ENCODE measurements at regions not wholly inside any gene's neighbourhood (a gene's known extent, or its start where the extent isn't known, plus 50 kb on each side); places are given as distances from the start of the nearest gene placed in this dataset.

DNA sequence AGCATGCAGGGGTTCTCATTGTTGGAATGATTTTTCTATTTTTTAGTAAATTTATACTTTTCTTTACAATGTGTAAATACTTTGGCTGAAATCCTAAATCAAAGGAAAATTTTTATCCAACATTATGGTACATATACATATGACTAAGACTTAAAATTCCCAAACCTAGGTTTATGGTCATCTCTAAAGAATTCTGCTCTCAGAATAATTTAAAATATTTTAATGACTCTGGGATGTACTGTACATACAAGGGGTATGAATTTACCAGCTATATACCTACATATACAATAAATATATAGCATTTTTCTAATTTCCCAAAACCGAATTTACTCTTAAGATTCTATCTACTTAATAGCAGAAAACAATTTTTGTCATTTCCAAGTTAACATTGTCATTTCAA, 137.9 kb upstream of the POU1F1 start:
- no peak for DNase-seq (ENCODE audit: low read depth)

DNA sequence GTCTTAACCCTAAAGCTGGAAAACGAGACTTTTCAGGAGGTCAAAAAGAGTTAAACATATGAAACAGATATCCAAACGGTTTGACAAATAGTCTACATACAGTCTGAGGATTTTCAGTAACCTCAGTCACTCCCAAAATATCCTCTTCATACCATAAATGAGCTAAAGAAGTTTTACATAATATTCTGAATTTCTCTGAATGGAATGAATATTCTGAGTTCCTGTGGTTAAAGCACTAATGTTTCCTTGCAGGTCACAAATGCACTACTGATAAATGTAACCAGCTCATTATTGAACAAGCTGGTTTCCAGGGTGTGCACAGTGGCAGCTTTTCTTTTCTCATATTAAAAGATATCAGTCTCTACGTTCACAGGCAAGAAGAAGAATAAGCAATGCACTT, 137.4 kb upstream of the POU1F1 start:
- DNase-seq (ENCODE audit: low read depth): no peak

DNA sequence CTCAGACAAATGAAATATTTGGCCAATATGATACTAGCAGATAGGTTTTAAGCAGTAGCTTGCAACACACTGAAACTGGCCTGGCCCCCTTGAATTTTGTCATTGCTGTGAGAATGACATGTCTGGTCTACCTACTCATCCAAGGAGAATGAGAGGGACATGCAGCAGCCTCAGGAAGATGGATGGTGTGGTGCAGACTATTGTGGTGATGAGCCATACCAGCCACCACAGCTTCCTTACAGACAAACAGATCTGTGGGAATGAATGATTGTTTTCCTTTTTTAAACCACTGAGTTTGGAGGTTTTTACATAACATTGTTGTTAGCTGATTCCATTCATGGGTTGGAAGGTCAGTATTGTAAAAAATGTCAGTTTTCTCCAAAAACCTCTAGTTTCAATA, 133.7 kb upstream of the POU1F1 start:
- DNase-seq (ENCODE audit: low read depth): peak; percentile 43

DNA sequence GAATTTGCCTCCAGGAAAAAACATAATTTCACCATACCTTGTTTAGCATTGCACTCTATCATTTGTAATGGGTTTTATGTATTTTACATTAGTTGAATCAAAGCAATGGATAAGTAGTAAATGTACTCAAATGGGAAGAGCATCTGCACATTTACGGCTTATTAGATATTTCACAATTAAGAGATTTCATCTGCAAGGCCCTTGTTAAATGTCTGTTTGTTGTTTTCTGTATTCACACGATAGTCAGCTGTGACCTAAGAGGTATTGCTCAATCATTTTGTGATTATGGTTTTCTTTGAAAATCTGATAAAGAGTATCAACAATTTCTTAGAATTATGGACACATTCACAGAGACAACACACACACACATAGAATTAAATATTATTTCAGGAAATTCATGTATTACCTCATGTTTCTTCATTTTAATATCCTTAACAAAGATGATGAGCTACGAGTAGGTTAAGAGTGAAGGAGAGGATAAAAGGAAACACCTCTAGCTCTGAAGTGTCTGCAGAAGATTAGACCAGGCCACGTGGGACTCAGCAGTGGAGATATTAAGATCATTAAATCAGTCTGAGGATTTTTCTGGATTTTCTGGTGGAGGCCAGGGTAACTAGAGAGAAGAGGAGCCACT, 121.9 kb upstream of the POU1F1 start:
- DNase-seq (ENCODE audit: low read depth): no peak

DNA sequence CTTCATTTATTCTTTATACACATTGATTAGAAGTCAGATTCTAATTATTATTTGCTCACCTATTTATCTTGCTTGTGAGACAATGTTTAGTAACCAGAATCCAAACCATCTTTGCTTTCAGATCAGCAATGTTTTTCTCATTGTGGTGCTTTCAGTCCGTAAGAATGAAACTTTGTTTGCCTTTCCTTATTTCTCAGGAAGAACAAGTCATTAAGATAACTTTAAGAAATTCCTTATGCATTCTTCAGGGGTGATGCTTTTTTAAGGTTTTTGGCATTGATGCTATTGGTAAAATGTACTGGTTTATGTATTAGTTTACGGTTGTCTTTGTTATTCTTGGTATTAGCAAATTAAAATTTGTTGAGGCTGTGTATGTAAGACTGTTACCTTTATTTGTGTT, 120.8 kb upstream of the POU1F1 start:
- DNase-seq (ENCODE audit: low read depth): peak; percentile 6

DNA sequence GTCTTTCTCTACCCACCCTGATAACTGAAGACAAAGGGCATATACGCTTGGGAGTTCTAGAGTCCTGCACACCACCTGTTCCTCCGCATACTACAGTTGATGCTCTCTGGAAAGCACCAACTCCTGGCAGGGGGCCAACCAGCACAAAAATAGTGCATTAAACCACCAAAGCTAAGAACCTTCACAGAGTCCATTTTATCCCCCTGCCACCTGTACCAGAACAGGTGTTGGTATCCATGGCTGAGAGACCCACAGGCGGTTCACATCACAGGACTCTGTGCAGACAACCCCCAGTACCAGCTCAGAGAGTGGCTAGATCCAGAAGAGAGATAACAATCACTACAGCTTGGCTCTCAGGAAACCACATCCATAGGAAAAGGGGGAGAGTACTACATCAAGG, 114.4 kb upstream of the POU1F1 start:
- no peak for DNase-seq (ENCODE audit: low read depth)

DNA sequence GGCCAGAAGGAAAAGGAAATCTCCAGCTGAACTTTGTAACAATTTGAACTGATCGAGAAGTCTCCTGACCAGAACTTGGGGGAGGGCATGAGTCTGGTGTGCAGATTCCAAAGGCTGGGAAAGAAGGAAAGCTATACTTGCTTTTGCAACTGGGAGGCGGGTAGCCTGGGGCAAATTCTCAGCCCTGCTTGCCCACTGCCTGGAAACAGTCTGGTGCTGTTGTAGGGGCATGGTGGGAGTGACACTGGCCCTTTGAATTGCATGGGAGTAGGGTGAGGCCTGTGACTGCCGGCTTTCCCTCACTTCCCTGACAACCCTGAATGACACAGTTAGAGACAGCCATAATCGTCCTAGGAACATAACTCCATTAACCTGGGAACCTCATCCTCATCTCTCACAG, 114.0 kb upstream of the POU1F1 start:
- DNase-seq (ENCODE audit: low read depth): no peak

DNA sequence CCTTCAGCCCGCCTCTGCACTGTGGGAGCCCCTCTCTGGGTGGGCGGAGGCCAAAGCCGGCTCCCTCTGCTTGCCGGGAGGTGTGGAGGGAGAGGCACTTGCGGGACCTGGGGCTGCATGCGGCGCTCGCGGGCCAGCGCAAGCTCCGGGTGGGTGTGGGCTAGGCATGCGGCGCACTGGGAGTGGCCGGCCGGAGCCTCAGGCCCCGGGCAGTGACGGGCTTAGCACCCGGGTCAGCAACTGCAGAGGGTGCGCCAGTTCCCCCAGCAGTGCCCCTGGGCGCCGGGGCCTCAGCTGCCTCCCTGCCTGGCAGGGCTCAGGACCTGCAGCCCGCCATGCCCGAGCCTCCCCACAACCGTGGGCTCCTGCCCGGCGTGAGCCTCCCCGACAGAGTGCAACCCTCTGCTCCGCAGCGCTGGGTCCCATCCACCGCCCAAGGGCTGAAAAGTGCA, 98.9 kb upstream of the POU1F1 start:
- DNase-seq (ENCODE audit: low read depth): no peak

DNA sequence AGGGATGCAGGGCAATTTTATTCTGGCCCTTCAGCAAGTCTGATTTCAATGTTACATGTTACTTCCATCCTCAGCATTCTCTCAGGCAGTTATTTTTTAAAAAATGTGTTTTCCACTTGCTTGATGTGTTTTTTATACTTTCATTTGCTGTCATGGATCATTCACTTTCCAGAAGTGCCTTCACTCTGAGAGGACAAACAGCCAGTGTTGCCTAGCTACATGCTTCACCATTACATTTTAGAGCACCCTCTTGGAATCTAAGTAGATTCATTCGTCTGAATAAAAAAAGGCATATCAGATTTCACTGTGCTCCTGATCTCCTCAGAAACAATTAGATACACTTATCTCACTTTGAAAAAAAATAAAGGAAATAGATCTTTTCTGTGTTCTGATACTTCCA, 93.6 kb upstream of the POU1F1 start:
- no peak for DNase-seq (ENCODE audit: low read depth)

DNA sequence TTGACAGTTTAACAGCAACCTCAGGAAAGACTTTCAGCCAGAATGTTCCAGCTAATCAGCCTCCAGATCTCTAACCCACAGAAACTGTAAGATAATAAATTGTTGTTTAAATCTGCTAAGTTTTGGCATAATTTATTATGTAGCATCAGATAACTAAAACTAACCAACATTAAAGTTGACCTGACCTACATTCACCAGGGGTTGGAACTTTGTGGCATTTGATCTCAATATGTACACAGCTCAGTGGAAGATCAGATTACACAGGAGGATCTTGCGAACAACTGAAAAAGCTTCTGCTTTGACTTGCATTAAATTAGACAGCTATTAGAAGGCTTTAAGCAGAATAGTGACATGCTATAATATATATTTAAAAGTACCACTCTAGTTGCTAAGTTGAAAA, 91.4 kb upstream of the POU1F1 start:
- no peak for DNase-seq (ENCODE audit: low read depth)

DNA sequence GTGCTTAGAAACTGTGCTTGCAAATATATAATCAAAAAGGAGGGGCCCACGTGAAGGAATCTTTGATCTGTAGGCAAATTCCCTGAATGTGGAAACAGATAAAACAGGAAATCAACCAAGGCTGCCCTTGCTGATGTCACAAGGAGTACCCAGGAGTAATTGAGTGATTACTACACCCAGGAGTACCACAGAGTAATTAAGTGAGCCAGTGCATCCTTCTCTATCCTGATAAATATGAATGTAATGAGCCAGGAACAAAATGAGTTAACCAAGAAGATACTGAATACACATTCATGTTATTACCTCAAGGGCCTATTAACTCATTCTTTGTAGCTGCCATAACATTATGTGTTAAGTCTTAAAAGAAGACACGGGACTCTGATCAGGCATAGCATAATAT, 87.3 kb upstream of the POU1F1 start:
- DNase-seq (ENCODE audit: low read depth): no peak

DNA sequence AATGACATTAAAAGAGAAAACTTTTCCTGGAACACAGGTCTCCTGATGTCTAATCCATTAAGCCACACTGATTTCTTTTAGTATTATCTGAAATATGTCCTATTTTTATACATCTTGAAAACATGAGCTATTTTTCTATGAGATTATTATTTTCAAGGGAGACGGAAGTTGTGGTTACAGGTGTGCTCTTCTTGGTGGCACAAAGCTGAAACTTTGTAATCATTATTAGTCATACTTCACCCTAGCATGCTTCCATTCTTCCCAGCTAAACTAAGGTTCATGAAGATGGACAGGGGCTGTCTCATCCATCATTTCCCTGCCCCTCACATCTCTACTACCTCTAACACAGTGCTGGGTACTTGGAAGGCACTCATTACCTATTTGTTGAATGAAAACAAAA, 85.6 kb upstream of the POU1F1 start:
- no peak for DNase-seq (ENCODE audit: low read depth)

DNA sequence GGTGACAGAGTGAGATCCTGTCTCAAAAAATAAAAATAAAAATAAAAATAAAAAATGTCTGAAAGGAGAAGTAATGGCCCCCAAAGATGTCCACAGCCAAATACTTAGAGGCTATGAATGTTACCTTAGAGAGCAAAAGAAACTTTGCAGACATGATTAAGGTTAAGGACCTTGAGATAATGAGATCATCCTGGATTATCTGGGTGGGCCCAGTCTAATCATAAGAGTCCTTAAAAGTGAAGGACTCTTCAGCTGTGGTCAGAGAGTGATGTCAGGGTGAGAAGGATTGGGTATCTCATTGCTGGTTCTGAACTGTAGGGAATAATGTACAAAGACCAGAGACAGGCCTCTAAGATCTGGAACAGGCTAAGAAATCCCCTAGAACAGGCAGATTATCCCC, 84.9 kb upstream of the POU1F1 start:
- DNase-seq (ENCODE audit: low read depth): no peak

DNA sequence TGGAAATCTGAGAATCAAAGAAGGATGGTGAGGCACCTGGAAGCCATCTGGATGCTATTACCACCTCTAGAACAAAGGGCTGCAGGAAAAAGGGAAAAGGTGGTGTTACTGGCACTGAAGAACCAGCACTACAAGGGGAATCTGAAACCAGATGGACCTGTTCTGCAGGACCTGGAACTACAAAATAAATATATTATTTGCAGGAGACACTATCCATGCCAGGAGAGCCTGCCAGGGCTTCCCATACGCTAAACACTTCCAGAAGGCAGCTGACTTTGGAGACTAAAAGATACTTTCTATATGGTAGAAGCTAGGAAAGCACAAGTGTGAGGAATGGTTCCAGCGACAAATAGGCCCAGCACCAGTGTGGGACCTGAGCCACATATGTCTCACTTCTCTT, 83.4 kb upstream of the POU1F1 start:
- no peak for DNase-seq (ENCODE audit: low read depth)

DNA sequence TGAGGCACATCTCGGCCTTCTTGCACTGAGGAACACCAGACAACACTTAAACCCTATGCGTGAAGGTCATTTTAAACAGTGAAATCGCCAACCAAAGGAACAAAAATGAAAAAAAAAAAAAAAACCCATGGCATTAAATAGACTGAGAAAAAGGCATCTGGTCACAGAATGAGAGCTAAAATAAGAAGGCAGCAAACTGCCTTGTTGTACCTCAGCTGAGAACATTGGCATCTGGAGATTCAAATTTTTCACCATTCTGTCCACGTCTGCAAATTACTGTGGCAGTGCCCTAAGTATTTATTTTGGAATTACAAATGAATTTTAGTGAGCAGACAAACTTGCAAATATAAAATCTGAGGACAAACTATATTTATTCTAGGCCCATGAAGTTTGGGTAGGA, 82.6 kb upstream of the POU1F1 start:
- DNase-seq (ENCODE audit: low read depth): no peak

DNA sequence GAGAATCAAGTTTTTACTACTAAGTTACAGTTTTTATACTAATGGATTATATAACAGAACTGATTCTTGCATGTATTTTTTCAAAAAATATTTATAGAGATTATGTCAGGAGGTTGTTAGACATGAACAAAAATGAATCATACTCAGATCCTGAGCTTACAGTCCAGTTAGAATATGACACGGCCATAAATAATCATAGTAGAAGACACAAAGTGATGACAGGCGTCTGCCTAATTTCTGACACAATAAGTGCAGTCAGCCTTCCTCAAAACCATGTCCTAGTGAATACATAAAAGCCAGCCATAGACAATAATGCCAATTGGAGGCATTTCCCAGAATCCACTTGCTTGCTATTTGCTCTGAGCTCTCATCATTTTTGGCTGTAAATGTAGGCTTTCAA, 81.7 kb upstream of the POU1F1 start:
- DNase-seq (ENCODE audit: low read depth): no peak

DNA sequence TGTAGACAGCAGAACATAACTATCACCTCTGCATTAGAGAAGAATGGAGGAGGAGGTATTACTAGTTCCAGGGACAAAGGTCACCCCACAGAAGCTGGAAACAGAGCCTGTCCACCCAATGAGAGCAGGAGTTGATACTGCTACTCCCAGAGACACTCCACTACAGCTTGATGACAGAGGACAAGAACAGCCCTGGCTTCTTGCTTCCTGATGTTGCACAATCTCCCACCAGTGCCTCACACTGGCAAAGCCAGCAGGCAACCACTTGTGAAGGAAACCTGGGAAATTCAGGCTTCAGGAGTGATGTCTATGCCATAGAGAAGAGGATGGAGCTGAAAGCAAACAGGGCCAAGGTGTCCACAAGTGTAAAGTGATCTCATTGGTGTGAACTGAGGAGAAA, 78.0 kb upstream of the POU1F1 start:
- DNase-seq (ENCODE audit: low read depth): no peak

DNA sequence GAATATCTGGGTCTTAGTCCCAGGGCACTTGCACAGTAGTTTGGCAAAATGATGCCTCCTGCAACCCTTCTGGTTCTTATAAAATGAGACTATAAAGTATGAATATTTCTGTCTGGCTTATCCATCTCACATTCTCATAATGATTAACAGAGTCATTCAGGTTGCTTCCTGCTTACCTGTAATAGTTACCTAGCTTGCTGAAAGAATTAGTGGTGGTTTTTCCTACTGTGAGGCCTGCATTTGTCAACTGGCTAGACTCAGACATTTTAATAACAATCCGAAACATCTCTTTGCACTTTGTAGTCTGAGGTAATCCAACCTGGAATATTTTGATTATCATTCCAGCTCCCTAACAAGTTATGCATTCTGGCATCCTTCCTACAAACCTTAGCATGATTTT, 75.6 kb upstream of the POU1F1 start:
- no peak for DNase-seq (ENCODE audit: low read depth)

DNA sequence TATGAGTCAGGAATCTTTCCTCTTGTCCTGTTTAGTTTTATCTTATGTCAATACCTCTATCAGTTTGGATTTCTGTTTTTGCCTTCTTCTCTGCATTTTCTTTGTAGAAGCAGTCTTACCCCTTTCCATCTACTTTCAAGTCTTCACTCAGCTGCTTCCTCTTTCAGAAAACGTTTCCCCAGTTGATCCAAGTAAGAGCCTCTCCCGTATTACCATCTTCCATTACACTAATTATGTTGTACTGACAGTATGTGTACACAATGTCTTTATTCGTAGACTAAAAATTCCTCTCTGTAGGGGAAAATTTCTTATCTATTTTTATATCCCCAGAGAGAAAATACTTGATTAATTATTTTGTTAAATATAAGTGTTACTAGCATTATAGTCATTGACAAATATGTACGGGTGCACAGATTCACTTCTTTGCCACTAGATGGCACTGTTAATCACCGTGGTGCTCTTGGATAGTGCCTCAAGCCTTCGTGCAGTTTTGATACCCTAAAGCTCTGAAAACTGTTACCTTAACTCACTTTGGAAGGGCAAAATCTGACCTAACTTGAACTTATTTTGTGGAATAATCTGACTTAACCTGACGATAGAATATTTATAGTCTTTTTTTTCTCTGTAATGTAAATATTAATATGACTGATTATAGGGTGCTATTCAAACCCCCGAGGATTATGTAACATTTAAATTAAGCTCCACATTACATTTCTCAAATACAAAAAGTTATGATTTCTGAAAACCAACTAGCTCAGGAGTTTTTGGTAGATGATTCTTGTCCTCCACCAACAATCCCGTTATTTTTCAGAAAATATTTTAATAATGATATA, 74.2 kb upstream of the POU1F1 start:
- peak; percentile 6 for DNase-seq (ENCODE audit: low read depth)

DNA sequence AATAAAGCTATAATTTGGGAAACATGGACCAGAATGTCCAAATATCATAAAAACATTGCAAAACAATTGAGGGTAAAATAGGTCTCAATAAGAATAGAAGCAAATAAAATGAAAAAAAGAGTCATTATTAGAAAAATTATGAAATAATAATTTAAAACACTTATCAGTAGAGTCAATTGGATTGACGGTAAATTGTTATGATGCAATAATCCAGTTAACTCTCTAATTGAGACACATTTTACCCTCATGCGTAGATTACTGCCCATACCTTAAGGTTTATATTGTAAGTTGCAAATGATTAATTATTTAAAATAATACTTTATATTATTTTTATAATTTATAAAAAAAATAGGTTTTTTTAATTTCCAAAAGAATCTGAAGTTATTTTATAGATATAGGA, 73.4 kb upstream of the POU1F1 start:
- DNase-seq (ENCODE audit: low read depth): no peak

DNA sequence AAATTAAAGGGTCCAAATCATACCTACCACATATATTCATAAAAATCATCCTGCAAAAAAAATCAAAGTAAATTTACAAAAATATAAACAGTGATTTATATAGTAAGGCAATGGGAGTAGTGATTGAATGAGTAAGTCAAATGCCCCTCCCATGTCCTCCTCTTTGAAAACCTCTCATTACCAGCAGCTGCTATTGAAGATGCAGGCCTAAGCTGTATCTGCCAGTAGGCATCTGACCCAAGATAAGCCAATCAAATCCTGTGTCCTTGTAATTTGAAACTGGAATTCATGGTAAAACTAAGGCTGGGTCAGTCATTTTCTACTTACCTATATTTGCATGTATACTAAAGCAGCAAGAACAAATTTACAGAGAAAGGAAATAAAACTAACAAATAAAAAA, 60.4 kb upstream of the POU1F1 start:
- DNase-seq (ENCODE audit: low read depth): no peak

DNA sequence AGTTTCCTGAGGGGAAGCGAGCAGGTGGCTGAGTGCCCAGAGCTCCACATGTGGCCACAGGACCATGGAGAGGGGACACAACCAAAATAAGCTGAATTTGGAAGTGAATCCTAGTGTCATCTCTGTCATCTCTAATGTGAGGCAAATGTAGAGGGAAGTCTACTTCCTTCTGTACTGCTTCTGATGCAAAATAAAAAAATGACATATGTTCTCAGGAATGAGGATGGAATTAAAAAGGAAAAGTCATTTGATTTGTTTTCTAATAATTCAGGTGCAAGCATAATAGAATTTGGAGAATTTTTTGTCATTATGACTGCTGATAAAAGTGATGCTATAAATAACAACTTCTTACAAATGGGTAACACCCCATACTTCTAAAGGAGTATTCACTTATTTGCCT, 59.5 kb upstream of the POU1F1 start:
- DNase-seq (ENCODE audit: low read depth): no peak

DNA sequence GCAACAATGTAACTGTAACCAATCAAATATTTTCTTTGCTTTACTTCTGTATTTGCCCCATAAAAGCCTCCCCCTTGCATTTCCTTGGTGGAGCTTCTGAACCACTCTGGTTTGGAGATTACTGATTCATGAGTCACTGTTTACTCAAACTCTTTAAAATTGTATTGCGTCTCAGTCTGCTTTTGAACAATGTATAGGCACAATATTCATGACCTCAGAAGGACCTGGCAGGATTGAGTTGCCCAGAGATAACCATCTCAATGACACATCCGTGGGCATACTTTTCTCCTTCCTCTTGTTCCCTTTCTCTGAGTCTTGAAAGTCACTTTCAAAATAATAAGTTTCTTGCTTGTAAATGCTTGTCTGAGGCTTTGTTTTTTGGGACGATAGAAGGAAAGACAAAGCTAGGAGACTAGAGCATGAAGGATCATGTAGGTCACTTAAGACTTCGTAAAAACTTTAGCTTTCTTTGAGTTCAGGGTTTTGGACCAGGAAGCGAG, 57.1 kb upstream of the POU1F1 start:
- peak; percentile 60 for DNase-seq (ENCODE audit: low read depth)

DNA sequence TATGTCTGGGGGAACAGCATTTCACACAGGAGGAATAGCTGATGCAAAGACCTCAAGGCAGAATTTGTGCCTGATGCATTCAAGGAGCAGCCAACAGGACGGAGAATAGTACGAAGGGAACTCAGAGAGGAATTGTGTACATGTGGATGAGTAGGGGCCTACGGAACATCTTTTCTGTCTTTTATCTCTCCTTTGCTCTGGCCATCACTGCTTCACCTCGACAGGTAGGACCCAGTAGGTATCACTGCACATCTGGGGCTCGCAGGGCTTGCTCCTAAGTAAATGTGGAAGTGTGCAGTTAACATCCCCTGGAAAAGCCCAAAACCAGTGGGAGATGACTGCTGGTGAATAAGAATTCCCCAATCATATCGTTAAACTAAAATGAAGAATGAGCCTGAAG, 56.4 kb upstream of the POU1F1 start:
- no peak for DNase-seq (ENCODE audit: low read depth)
